A204.1 (cell line): ENCODE measurements at regions not wholly inside any gene's neighbourhood (a gene's known extent, or its start where the extent isn't known, plus 50 kb on each side); places are given as distances from the start of the nearest gene placed in this dataset.
"Not testable (repeated sequence)": the region's sequence is repeated elsewhere in the genome, so short reads cannot be mapped to it uniquely, and the experiment has no call there.

Experiments used
- FAIRE-seq: peaks from 2 replicates; lab custom pipeline; 2012; peaks lifted over from hg19 to GRCh38; lab: Jason Lieb, UNC

GRCh38 chr4:14384824-14385223, 617.5 kb upstream of the CPEB2 start:
- FAIRE-seq, result no peak

DNA sequence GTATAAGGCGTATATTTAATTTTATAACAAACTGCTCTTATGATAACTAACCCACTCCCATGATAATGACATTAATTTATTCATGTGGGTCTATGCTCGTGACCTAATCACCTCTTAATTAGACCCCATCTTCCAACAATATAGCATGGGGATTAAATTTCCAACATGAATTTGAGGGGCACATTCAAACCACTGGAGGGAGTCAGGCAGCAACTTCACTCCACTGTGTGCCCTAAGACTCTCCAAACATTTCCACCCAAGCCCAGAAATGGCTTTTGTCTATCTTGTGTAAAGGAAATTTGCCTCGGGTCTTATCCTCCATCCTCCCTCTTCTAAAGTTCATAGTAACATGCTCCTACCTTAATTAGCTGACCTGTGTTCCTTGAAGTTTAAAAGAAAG, 616.1 kb upstream of the CPEB2 start:
- FAIRE-seq, result no peak

DNA sequence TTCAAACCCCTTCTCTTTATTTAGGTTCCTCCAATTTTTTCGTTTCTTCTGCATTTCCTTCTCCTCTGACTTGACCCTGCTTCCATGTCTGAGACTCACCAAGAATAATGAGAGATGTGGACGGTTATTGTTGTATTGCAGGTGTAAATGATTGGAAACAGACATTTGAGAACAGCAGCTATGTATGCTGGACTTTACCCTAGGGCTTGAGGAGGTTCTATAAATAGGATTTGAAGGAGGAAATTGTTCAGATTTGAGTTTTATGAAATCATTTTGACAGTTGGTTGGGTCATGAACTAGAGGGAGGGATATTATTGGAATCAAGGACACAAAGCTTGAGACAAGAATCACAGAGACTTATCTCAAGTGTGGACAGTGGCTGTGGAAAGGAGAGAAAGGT, 614.6 kb upstream of the CPEB2 start:
- no peak for FAIRE-seq

GRCh38 chr4:14392378-14392777, 609.9 kb upstream of the CPEB2 start:
- FAIRE-seq, result no peak

DNA sequence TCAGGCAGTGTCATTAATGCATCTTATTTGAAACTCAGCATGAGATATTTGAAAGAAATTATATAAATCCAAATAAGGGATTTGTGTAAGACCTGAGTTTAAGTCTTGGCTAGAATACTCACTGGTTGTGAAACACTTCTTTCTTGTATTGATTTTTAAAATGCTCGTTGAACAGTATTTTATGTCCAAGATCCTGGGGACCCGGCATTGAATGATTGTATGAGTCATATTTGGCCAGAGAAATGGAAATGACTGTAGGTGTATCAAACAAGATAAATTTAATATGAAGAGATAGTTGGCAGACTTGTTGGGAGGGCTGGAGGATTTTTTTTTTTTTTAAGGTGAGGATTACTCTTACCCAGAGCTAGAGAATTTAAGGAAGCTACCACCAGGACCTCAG, 606.1 kb upstream of the CPEB2 start:
- FAIRE-seq, result no peak

DNA sequence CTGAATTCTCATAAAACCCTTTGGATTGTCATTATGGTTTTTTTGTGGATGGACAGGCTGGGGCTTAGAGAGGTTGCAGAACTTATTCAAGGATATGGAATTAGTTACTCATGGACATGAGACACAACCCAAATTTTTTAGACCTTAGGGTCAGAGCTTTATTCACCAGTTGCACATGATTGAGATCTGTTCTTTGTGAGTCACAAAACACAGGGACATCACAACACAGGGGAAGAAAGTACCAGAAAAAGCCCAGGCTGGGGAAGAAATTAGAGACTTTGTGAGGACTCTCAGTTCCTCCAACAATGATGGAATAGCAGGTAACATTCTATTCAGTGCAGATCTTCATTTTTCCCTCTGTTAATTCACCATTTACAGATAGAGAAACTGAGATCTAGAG, 602.4 kb upstream of the CPEB2 start:
- no peak for FAIRE-seq

DNA sequence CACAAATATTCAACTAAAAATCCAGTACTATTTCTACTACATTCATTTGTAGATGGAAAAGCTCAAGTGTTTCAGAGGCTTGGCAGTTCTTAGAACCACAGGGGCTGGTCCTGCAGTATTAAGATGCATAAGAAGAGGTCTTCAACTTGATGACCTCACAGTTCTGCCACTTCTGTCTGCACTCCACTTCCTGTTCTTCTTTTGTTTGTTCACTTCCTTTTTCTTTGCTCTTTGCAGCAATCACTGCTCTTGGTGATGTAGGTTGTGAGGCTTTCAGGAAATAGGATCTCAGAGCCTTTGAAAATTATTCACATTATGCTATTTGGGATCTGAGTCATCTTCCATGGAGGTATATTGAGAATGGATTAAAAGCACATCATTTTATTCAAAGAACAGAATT, 602.0 kb upstream of the CPEB2 start:
- FAIRE-seq, result no peak

DNA sequence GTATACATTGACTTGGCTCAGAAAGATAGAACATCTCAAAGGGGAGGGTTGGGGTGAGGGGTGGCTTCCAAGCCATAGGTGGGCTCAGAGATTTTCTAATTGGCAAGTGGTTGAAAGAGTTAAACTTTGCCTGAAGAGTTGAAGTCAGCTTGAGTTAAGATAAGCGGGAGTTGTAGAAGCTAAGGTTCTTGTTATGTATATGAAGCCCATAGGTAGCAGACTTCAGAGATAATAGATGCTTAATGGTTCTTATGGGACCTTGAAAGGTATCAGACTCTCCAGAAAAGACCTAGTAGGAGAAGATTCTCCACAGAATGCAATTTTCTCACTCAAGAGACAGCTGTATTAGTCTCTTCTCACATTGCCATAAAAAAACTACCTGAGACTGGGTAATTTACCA, 599.1 kb upstream of the CPEB2 start:
- no peak for FAIRE-seq

- no peak for FAIRE-seq
These were observed 597.6 kb upstream of the CPEB2 start for GRCh38 chr4:14404730-14405129.

DNA sequence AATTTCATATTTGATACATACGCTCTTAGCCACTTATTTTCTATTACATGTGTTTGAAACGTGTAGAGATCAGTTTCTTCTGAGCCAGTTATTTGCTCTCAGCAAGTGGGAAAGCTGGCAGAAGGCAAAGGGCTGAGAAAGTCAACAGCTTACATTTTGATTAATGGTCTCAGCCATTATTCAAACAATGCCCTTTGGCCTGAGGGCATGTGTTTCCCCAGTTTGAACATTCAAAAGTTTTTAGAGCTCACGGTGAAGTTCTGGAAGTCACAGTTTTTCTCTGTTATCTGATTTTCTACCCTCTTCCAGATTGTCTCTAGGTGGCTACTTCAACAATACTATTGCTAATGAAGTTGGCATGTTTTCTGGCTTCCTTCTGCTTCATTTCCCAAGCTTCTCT, 591.8 kb upstream of the CPEB2 start:
- no peak for FAIRE-seq

GRCh38 chr4:14415146-14415545, 587.1 kb upstream of the CPEB2 start:
- FAIRE-seq, result no peak

GRCh38 chr4:14419516-14419915, 582.8 kb upstream of the CPEB2 start:
- no peak for FAIRE-seq

- not testable (repeated sequence) for FAIRE-seq
These were observed 576.0 kb upstream of the CPEB2 start for GRCh38 chr4:14426297-14426696.

DNA sequence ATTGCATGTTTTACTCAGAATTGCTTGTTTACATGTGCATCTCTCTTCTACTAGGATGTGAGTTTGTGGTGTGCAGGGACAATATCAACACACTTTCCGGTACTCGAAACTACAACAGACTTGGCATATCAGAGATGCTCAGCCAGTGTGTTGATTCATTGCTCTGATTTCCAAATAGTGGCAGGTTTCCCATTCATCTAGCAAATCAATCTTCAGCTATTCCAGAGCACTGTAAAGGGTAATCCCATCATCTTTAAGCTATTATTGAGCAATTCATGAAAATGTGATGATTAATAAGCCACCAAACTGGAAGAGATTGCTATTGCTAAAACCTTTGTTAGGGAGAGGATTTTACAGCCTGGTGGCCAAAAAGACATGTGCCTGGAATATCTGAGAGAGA, 574.2 kb upstream of the CPEB2 start:
- no peak for FAIRE-seq

GRCh38 chr4:14431155-14432134, 570.8 kb upstream of the CPEB2 start:
- FAIRE-seq, result no peak

GRCh38 chr4:14434483-14434882, 567.8 kb upstream of the CPEB2 start:
- no peak for FAIRE-seq

- FAIRE-seq, result no peak
These were observed 567.4 kb upstream of the CPEB2 start for GRCh38 chr4:14434916-14435315.

DNA sequence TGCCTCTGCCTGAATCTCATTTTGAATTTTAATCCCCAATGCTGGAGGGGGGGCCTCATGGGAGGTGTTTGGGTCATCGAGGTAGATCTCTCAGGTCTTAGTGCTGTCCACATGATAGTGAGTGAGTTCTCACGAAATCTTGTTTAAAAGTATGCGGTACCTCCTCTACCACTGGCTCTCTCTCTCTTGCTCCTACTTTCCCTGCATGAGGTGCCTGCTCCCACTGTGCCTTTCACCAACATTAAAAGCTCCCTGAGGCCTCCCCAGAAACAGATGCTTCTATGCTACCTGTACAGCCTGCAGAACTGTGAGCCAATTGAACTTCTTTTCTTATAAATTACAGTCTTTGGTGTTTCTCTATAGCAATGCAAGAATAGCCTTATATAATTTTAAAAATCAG, 560.7 kb upstream of the CPEB2 start:
- FAIRE-seq, result no peak

- FAIRE-seq, result no peak
These were observed 556.4 kb upstream of the CPEB2 start for GRCh38 chr4:14445882-14446281.

- no peak for FAIRE-seq
These were observed 556.0 kb upstream of the CPEB2 start for GRCh38 chr4:14446311-14446710.

- no peak for FAIRE-seq
These were observed 555.4 kb upstream of the CPEB2 start for GRCh38 chr4:14446904-14447303.

GRCh38 chr4:14449308-14449707, 553.0 kb upstream of the CPEB2 start:
- FAIRE-seq, result no peak

DNA sequence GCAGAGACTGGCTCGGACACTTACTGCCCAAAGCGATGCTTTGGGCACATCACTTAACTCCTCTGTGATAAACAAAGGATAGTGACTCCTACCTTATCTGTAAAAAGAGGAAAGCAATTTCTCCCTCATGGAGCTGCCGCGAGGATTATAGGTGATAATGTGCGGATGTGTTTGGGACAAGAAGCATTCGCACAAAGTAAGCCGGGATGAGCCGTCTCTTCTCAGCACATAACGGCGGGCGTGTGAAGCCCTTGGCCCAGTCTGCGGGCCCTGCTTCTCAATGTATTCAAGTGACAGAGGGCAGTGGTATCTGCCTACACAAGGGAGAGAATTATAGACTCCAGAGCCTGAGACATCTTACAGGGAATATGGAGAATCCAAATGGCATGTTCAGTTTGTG, 550.3 kb upstream of the CPEB2 start:
- FAIRE-seq, result no peak

DNA sequence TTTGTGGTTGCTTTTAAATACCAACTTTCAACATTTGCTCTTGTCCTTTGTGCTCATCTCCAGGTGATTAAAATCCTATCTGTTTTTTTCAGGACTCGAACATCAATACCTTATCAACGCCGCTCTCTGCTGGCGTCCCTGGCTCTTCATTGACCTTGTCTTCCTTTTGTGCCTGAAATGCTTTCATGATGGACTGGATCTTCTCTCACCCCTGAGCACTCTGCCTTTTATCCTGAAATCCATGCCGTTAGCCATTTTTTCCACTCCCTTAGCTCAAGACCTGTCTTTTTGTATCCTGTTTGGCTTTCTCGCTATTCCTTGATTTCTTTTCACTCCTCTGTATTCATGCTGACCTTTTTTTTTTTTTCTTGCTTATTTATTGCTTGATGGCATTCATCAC, 549.5 kb upstream of the CPEB2 start:
- no peak for FAIRE-seq
